Tibial nerve (tissue), 4 donors: ENCODE measurements at regions not wholly inside any gene's neighbourhood (a gene's known extent, or its start where the extent isn't known, plus 50 kb on each side); places are given as distances from the start of the nearest gene placed in this dataset.

Source experiments
- DNase-seq, 2 donors: peaks; one replicate each; pipeline ENCODE4 v3.0.0-alpha.2; 2019; ENCODE audit warnings: low spot score in 2 of 2
- H3K27ac ChIP-seq, 4 donors: fragments of 200-600 bp; sonication (generic) in 3 of 4; one replicate each; pipeline ENCODE4 v1.5.1; 2017 to 2019; ENCODE audit warnings: mild to moderate bottlenecking in 1 of 4
- H3K27me3 ChIP-seq, 2 donors: fragments of 200-600 bp; sonication (generic) in 1 of 2; one replicate each; pipeline versions ENCODE4 v1.5.1 to v1.6.0; 2017 to 2019
- H3K36me3 ChIP-seq, 3 donors: fragments of 200-600 bp; sonication (generic); one replicate each; pipeline ENCODE4 v1.5.1; 2018 to 2019
- H3K4me1 ChIP-seq, 4 donors: fragments of 200-600 bp; sonication (generic) in 3 of 4; one replicate each; pipeline ENCODE4 v1.5.1; 2017 to 2019
- H3K4me3 ChIP-seq, 4 donors: fragments of 200-600 bp; sonication (generic) in 3 of 4; one replicate each; pipeline ENCODE4 v1.5.1; 2017 to 2019; ENCODE audit warnings: mild to moderate bottlenecking in 1 of 4, moderate library complexity in 1 of 4
- H3K9me3 ChIP-seq, 4 donors: fragments of 200-600 bp; sonication (generic) in 3 of 4; one replicate each; pipeline ENCODE4 v1.5.1; 2017 to 2019
- EP300 ChIP-seq, 2 donors: sonication (generic); formaldehyde crosslinking; IDR thresholded peaks; one replicate each; pipeline ENCODE4 v1.6.1; 2017; ENCODE audit warnings: antibody characterized with exemption in 2 of 2, mild to moderate bottlenecking in 1 of 2
- POLR2A ChIP-seq, 2 donors: fragments of 450-650 bp; IDR thresholded peaks; one replicate each; pipeline ENCODE4 v1.6.1; 2017; ENCODE audit warnings: antibody characterized with exemption in 2 of 2, mild to moderate bottlenecking in 2 of 2, moderate library complexity in 2 of 2
- whole genome bisulfite sequencing, 2 donors: methylation state at CpG; one replicate each; pipeline ENCODE4 v1.1.5; 2018; 5-methylcytosine and 5-hydroxymethylcytosine counted together
- TF ChIP-seq, protein P1 (sequence below), 5 experiments: fragments of 200-600 bp in 3 of 5; fragments of 450-650 bp in 2 of 5; sonication (generic) in 3 of 5; IDR thresholded peaks; one replicate each; pipeline ENCODE4 v1.5.1; 2016 to 2019; ENCODE audit warnings: antibody characterized with exemption in 5 of 5, mild to moderate bottlenecking in 3 of 5, moderate library complexity in 2 of 5

DNA sequence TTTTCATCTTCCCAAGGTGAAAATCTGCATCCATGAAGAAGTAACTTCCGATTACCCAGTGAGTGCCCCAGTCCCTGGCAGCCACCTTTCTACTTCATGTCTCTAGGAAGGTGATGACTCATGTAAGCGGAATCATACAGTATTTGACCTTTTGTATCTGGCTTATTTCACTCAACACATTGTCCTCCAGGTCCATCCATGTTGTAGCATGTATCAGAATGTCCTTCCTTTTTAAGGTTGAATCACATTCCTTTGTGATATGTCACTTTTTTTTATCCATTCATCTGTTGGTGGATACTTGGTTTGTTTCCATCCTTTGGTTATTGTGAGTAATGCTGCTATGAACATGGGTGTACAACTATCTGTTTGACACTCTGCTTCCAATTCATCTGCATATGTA, 176.3 kb upstream of the CDYL start:
- peaks cover 0 to 4% (median 0%) of the 10 kb centered on the region in 4 donors for H3K9me3 ChIP-seq
- no peak for TF ChIP-seq POLR2A (IDR thresholded peaks at IDR 0.05)
- no peak for TF ChIP-seq EP300 (IDR thresholded peaks at IDR 0.05)
- TF ChIP-seq, protein P1, sequence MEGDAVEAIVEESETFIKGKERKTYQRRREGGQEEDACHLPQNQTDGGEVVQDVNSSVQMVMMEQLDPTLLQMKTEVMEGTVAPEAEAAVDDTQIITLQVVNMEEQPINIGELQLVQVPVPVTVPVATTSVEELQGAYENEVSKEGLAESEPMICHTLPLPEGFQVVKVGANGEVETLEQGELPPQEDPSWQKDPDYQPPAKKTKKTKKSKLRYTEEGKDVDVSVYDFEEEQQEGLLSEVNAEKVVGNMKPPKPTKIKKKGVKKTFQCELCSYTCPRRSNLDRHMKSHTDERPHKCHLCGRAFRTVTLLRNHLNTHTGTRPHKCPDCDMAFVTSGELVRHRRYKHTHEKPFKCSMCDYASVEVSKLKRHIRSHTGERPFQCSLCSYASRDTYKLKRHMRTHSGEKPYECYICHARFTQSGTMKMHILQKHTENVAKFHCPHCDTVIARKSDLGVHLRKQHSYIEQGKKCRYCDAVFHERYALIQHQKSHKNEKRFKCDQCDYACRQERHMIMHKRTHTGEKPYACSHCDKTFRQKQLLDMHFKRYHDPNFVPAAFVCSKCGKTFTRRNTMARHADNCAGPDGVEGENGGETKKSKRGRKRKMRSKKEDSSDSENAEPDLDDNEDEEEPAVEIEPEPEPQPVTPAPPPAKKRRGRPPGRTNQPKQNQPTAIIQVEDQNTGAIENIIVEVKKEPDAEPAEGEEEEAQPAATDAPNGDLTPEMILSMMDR (IDR thresholded peaks at IDR 0.05) = no peak
- no peaks in the 10 kb centered on the region for H3K36me3 ChIP-seq
- 92 to 98% methylated on average over 2 of the region's 2 CpGs for WGBS, 2 donors
- peaks cover 0 to 6% (median 0%) of the 10 kb centered on the region in 4 donors for H3K4me1 ChIP-seq
- H3K4me3 ChIP-seq = no peak overlapping the region
- DNase-seq = no peak
- no peak overlapping the region for H3K27ac ChIP-seq
- H3K27me3 ChIP-seq = no peaks in the 10 kb centered on the region

GRCh38 chr6:4598384-4598995, 177.7 kb upstream of the CDYL start:
- no peak for TF ChIP-seq POLR2A (IDR thresholded peaks at IDR 0.05)
- TF ChIP-seq EP300 (IDR thresholded peaks at IDR 0.05) = no peak
- TF ChIP-seq, protein P1 (IDR thresholded peaks at IDR 0.05) = no peak
- no peak for DNase-seq
- Histone ChIP-seq H3K9me3 (peaks cover 0 to 4% (median 0%) of the 10 kb centered on the region in 4 donors), H3K36me3 (no peaks in the 10 kb centered on the region), H3K4me3 (no peak overlapping the region), H3K4me1 (peaks cover 0 to 6% (median 0%) of the 10 kb centered on the region in 4 donors), H3K27me3 (no peaks in the 10 kb centered on the region), H3K27ac (no peak overlapping the region)
- WGBS, 2 donors = 83 to 87% methylated on average over 4 of the region's 4 CpGs

GRCh38 chr6:4593951-4594350, 182.3 kb upstream of the CDYL start:
- H3K9me3 ChIP-seq = peaks cover 0 to 4% (median 0%) of the 10 kb centered on the region in 4 donors
- H3K27ac ChIP-seq = no peak overlapping the region
- DNase-seq = no peak
- H3K4me1 ChIP-seq = no peaks in the 10 kb centered on the region
- 89 to 94% methylated on average over 1 of the region's 1 CpG for WGBS, 2 donors
- TF ChIP-seq POLR2A (IDR thresholded peaks at IDR 0.05) (no peak), EP300 (IDR thresholded peaks at IDR 0.05) (no peak)
- TF ChIP-seq, protein P1 (IDR thresholded peaks at IDR 0.05) = no peak
- H3K36me3 ChIP-seq = no peaks in the 10 kb centered on the region
- H3K4me3 ChIP-seq = no peak overlapping the region
- no peaks in the 10 kb centered on the region for H3K27me3 ChIP-seq

DNA sequence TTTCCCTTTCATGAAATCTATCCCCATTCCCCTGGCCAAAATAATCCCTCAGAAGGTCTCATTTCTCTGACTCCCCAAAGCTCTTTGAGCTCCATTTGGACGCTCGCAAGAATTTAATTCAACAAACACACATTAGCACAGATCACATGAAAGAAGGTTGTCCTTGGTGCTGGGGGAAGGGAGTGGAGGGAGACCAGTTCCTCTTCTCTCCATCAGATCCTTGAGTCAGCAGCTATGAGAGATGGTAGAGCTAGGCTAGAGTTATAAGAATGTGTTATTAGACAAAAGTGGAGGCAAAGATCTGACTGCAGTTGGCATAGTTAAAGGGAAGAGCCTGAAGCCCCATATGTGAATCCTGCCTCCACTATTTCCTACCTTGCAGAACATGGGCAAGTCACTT, 184.2 kb upstream of the CDYL start:
- Histone ChIP-seq H3K27ac (no peak overlapping the region), H3K4me1 (no peaks in the 10 kb centered on the region), H3K27me3 (no peaks in the 10 kb centered on the region), H3K9me3 (peaks cover 0 to 4% (median 0%) of the 10 kb centered on the region in 4 donors), H3K4me3 (no peak overlapping the region), H3K36me3 (no peaks in the 10 kb centered on the region)
- WGBS, 2 donors = 84 to 88% methylated on average over 2 of the region's 2 CpGs
- no peak for DNase-seq
- TF ChIP-seq, protein P1 (IDR thresholded peaks at IDR 0.05) = no peak
- no peak for TF ChIP-seq EP300 (IDR thresholded peaks at IDR 0.05)

DNA sequence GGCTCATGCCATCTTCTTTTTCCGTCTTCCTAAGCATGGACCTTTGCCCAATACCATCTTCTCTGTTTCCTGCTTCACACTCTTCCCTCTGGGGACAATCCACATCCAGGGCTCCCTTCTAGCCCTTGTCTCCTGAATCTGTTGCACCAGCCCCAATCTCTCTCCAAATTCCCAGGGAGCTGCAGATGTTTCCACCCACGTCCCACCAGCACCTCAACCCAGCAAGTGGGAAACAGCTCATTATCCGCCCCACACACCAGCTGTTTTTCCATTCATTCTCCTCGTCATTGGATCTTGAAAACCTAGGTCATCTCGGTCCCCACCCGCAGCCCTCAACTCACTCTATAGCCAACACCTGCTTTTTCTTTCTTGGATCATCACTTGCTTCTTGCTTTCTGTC, 185.0 kb upstream of the CDYL start:
- TF ChIP-seq EP300 (IDR thresholded peaks at IDR 0.05) (no peak), POLR2A (IDR thresholded peaks at IDR 0.05) (no peak)
- TF ChIP-seq, protein P1 (IDR thresholded peaks at IDR 0.05) = no peak
- H3K27me3 ChIP-seq = no peaks in the 10 kb centered on the region
- no peak overlapping the region for H3K27ac ChIP-seq
- H3K36me3 ChIP-seq = no peaks in the 10 kb centered on the region
- H3K9me3 ChIP-seq = no peaks in the 10 kb centered on the region
- no peak for DNase-seq
- H3K4me1 ChIP-seq = no peaks in the 10 kb centered on the region
- H3K4me3 ChIP-seq = no peak overlapping the region
- 73 to 75% methylated on average over 6 of the region's 6 CpGs for WGBS, 2 donors
